NB4 (cell line): ENCODE measurements at regions not wholly inside any gene's neighbourhood (a gene's known extent, or its start where the extent isn't known, plus 50 kb on each side); places are given as distances from the start of the nearest gene placed in this dataset.

ENCODE experiments used
- POLR2A ChIP-seq: IDR thresholded peaks from 2 replicates; pipeline ENCODE4 v1.6.1; 2011; ENCODE audit warnings: mild to moderate bottlenecking; ENCODE audit not compliant: insufficient read length; ENCODE audit errors: extremely low read depth
- TF ChIP-seq, protein P1 (sequence below): IDR thresholded peaks from one replicate; pipeline ENCODE4 v1.5.1; 2012; ENCODE audit warnings: low read depth, low read length

DNA sequence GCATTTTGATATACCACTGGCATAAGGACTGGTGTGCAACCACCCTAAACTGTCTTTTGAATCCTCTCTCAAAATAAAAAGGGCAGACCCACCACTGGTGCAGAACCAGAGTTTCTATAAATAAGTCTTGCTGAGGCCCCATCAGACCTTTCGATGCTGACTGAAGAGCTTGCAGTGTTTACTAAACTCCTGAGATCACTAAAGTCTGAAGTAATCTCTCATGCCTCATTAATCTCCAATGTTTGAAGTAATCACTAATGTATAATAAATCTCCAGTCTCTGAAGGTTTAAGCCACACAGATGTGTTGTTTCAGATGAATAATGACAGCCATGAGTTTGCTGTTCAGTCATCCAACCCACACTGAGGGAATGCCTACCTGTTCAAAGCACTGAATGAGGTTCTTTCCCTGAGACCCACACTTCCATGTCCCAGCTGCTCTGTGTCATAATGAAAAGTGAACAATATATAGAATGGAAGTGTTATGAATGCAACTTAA is 50.6 kb upstream of the DEUP1 start:
- TF ChIP-seq, protein P1, sequence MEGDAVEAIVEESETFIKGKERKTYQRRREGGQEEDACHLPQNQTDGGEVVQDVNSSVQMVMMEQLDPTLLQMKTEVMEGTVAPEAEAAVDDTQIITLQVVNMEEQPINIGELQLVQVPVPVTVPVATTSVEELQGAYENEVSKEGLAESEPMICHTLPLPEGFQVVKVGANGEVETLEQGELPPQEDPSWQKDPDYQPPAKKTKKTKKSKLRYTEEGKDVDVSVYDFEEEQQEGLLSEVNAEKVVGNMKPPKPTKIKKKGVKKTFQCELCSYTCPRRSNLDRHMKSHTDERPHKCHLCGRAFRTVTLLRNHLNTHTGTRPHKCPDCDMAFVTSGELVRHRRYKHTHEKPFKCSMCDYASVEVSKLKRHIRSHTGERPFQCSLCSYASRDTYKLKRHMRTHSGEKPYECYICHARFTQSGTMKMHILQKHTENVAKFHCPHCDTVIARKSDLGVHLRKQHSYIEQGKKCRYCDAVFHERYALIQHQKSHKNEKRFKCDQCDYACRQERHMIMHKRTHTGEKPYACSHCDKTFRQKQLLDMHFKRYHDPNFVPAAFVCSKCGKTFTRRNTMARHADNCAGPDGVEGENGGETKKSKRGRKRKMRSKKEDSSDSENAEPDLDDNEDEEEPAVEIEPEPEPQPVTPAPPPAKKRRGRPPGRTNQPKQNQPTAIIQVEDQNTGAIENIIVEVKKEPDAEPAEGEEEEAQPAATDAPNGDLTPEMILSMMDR = no peak
- TF ChIP-seq POLR2A = no peak
